ENCODE measurements at regions not wholly inside any gene's neighbourhood (a gene's known extent, or its start where the extent isn't known, plus 50 kb on each side); places are given as distances from the start of the nearest gene placed in this dataset.
"Not testable (repeated sequence)": the region's sequence is repeated elsewhere in the genome, so short reads cannot be mapped to it uniquely, and the experiment has no call there.

DNA sequence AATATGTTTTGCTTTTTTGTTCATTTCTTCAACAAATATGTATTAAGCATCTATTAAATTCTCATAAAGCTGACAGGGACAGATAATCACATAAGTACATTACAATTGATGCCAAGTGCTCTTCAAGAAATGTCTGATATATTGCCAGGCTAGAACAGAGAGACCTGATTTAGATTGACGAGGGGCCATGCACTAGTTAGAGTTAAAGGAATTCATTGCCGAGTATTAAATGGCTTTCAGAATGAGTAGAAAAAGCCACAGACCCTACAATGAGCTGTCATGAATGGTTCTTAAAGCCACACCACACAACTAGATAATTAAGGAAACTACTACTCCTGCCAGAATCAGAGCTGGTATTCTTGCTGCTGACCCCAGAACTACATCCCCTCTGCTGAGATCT is 250.2 kb upstream of the MME start:
- DNase-seq (ENCODE audit: low spot score): no peak

DNA sequence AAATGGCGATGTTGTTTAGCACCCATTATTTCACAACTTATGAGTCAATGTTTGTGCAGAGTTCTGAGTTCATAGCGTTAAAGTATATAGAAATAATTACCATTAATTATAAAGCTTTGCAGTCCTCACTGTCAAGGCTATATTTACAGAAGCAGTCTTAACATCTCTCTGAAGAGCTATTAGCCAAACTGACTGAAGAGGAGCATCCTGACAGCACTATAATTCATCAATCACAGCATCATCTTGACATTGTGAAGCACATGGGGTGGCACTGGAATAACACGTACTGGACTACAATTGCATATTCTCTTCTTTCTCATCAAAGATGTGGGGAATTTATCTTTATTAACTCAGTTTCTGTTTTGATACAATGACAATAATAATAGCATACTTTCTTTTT is 260.6 kb upstream of the MME start:
- no peak for DNase-seq (ENCODE audit: low spot score)

DNA sequence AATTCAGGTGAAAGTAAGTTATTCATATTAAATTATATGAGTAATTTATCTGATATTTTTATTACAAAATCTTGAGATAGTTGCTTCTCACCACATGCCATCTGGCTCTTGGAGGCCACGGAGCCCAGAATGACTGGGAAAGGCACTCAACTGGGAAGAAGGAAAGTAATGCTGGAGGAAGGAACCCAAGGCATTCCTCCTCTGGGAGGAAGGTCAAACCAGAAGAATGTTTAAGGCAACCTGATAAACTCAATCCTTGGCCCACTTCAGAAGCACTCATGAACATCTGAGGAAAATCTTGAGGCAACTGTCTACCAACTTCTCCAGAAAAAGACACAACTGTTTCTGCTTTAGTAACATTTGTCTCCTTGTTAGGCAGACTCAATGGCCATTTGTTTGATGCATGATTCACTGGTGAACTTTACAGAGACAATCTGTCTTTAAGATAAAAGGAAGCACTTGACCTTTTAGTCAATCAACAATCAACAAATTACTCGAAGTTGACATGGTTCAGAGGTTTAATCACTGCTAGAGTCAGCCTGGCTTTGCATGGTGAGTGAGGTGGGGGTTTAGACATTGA is 261.4 kb upstream of the MME start:
- no peak for DNase-seq (ENCODE audit: low spot score)

DNA sequence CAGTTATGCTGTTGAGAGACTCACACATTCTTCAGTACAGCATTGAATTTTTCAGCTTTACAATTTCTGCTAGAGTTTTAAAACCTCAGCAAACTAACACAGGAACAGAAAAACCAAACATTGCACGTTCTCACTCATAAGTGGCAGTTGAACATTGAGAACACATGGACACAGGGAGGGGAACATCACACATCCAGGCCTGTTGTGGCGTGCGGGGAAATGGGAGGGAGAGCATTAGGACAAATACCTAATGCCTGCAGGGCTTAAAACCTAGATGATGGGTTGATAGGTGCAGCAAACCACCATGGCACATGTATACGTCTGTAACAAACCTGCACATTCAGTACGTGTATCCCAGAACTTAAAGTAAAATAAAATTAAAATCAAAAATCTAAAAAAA is 270.1 kb upstream of the MME start:
- DNase-seq (ENCODE audit: low spot score): not testable (repeated sequence)

DNA sequence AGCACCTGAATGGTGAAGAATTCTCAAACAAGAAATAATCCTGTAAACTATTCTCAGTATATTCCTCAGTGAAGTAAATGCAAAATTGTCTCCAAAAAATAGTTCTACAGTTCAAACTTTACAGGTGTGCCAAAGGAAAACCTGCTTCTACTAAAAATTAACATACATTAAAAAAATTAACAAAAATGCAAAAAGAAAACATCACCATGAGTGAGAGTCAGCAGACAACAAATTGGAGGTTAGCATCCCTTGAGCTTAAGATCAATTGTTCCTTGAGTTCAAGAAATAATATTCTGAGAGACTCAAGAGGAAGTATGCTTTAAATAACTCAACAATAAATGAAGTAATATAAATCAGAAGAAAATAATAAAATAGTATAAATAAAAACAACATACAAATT is 278.4 kb upstream of the MME start:
- DNase-seq (ENCODE audit: low spot score): no peak

DNA sequence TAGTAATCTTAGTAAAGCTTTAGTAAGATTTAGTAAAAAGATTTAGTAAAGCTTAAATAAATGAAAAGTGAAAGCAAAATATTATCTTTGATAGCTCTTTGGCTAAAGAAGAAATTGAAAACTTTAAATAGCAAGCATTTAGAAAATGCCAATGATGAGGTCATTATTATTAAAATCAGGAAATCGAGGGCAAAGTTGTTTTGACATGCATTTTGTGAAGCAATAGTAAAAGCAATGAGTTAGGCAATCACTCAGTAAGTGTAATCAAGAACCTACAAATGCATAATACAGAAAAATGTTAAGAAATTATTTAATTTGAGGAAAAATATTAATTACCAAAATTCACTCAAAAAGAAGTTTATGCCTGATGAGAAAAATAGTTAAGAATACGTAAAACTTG is 280.3 kb upstream of the MME start:
- DNase-seq (ENCODE audit: low spot score): no peak

DNA sequence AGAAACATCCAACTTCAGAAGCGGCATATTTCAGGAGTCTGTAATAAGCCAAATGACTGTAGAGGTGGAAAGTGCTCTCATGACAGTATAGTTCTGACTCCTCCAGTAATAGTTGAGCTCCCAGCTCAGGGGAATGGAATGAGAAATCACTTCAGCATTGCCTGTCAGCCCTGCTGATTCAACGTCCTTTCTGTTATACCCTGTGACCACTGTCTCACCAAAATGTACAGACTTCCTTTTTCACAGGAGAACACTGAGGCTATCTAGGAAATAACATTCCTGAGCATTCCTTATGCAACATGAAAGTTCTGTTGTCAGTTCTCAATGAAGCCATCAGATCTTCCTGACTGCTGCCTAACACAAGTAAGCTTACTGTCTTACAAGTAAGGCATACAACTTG is 284.5 kb upstream of the MME start:
- DNase-seq (ENCODE audit: low spot score): peak; percentile 48

DNA sequence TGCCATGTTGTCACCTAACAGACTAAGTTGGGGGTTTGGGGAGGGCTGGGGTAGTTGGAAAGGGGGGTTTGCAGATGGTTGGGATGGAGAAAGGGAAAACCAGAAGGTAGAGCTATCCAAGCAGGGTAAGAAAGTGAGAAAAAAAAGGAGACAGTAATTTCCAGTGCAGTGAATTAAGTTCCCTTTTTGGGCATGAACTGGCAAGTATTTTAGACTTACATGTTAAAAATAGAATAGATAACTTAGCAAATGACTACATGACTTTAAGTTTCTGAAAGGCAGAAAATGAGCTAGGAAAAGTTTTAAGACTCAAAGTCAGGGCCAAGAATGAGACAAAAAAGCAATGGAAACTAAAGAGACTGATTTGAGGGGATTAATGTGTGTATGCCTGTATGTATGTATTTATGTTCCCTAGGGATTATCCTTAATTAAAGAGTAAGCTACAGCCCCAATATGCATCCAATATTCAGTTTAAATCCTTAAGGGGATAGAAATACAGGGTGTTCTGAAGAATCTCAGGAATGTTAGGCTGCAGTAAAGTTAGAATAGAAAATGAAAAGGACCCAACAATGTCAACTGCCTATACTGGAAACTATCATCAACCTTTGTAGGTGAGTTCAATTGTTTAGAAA is 285.2 kb upstream of the MME start:
- no peak for DNase-seq (ENCODE audit: low spot score)

DNA sequence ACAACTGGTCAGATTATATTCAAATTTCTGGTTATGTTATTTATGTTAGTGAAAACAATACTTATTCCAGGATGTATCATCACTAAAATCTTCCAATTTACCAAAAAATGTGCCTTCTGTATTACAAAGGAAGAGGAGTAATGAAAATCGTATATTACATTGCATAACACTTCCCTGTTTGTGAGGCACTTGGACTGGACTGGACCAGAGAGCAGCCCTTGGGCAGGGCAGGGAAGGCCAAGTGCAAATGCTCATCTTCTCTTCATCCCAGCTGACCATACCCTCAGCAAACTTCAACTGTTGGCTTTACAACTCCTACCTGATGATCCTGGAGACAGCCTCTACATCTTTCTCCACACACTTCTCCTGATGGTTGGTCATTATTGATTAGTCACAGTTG is 285.7 kb upstream of the MME start:
- no peak for DNase-seq (ENCODE audit: low spot score)

DNA sequence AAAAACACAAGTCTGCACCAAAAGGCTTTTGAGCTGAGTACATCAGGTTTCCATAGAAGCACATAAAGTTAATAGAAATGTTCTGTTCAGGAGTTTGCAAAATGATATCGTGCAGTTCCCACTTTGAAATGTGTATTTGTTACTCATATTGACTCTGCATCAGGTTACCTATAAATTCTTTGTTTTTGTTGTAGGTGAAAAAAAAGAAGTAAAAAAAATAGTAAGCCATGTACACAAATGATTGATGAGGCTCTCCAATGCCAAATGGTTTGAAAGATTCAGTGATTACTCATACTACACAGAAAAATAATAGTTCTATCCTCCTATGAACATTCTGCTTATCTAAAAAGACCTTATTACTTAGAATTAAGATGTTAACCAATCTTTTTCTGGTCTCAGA is 287.3 kb upstream of the MME start:
- no peak for DNase-seq (ENCODE audit: low spot score)

DNA sequence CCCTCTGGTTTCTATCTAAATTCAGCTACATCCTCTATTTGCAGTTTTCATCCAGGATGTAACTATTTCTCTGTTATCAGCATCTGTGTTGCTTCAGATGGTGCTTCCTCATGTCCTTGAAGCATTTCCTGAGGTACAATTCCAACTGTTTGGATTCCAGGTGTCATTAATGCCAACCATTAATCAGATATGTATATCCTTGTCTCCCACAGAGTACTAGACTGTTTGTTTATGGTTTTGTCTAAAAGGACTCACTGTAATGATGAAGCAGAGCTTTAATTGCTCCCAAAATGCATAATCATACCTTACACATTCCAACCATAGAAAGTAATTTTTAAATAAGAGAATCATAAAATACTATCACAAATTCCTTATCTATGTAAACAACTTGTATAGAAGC is 288.5 kb upstream of the MME start:
- DNase-seq (ENCODE audit: low spot score): no peak

DNA sequence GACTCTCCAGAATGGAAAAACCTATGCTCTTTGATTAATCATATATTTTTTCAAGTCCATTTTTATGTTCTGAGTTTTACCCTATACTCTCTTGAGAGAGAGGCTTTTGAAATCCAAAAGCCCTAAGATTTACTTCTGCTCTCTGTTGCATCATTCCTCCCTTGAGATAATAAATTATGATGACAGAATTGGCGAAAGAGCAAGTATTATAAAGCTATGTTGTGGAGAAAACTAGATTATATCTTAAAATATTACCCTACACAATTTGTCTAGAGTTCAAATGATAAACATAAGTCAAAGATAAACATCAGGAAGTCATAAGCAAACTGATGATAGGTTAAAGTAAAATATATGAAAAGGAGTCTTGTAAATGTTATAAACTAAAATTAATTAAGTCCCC is 293.4 kb upstream of the MME start:
- DNase-seq (ENCODE audit: low spot score): no peak

DNA sequence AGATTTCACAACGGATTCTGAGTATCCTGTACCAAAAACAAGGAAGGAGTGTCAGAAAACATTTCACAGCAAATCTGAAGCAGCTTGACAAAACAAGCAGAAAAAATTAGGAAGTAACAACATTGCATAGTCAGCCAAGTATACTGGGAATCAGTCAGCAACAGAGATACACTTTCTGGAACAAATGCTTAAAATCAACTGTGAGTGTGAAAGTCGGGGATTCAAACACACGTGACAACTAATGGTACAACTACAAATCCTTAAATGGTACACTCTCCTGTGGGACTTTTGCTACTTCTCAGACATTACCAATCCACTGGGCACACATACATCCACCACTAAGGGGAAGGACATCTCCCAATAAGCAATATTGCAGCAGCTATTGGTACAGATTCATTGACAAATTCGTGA is 296.6 kb upstream of the MME start:
- DNase-seq (ENCODE audit: low spot score): no peak

DNA sequence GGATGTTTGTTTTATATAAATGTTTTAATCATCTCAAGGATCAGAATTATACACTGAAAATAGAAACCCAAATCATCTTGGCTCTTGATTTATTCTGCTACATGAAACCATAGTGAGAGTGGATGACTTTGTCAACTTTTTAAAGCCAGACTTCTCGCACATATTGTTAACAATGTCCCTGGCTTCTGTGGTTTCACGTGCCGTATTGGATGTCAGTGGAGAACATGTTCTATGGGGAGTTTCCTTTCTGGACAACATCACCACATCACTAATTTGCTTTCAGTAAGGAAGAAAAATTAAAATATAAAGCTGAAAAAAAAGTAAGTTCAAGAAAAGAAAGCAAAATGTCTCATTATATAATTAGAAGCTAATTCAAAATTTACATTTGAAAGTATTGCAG is 297.1 kb upstream of the MME start:
- no peak for DNase-seq (ENCODE audit: low spot score)

DNA sequence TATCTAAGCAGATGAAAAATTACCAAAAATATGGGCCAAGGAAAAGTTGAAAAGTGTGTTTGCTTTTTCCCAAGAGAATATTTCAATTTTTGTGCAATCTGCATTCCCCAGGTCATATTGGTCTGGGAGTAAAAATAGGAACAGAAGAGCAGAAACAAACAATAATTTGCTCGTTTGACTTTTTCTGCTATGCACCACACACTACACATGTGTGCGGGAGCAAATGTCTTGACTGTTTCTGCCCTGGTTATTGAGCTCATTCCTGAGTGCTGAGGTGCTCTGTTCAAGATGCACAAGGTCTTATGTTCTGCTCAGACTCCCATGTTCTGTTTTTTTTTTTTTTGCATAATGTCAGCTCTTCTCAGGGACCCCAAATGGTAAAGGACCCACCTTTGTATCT is 298.0 kb upstream of the MME start:
- no peak for DNase-seq (ENCODE audit: low spot score)

DNA sequence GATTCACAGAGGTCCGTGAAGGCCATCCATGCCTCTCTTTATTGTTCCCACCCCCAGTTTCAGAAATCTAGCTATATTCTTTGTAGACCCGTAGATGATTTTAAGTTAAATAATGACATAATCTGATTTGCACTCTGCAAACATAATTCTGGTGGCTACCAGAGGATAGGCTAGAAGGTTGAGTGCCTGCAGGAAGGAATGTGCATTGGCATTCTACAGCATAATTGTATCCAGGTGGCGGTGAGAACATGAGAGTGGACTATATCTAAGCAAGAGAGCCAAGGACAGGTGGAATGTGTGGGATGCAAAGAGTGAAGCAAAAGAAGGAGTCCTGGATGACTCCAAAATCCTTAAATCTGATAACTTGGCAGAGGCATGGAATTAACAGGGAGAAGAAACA is 298.5 kb upstream of the MME start:
- no peak for DNase-seq (ENCODE audit: low spot score)

DNA sequence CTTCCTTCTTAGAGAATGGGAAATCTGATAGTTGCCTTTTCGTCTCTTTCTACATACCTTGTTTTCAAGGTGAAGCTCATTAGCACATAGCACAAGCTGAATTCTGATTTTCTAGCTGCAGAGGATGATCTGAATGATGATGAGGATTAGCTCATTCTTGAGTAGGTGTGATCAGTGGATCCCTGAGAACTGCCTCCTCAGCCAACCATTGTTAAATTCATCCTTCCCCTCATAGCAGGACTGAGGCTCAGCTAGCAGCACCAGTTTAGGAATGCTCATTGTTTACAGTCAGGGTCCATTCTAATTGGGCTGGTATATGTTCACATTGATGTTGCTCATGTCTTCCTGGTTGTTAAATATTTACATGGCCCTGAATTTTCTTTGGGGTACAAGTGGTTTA is 299.9 kb upstream of the MME start:
- no peak for DNase-seq (ENCODE audit: low spot score)

DNA sequence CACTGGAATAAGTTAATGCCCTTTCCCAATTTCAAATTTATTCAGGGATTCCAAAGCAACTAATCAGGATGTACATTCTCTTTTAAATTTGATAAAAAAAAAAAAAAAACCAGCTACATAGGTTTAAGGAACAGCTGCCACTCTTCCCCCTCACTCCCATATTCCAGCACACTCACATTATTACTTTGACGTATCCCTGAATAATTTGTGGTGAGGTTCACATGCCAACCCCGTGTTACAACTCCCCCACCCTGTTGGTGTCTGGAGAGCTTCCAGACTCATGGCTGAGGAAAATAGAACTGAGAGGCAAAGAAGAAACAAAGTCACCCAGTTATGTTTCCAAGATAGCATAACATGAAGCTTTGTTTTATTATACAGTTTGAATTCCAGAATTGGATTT is 300.5 kb upstream of the MME start:
- DNase-seq (ENCODE audit: low spot score): no peak

DNA sequence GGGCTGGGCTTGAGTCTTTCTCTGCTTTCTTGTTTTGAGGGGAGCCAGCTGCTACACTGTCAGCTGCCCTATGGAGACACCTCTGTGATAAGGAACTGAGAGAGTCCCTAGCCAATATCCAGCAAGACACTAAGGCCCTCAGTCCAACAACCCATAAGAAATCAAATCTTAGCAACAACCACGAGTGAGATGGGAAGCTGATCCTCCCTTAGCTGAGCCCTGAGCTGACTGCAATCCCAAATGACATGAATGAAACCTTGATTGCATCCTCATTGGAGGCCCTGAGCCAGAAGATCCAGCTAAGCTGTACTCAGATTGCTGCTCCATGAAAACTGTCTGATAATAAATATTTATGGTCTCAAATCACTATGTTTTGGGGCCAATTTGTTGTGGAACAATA is 302.1 kb upstream of the MME start:
- DNase-seq (ENCODE audit: low spot score): no peak

DNA sequence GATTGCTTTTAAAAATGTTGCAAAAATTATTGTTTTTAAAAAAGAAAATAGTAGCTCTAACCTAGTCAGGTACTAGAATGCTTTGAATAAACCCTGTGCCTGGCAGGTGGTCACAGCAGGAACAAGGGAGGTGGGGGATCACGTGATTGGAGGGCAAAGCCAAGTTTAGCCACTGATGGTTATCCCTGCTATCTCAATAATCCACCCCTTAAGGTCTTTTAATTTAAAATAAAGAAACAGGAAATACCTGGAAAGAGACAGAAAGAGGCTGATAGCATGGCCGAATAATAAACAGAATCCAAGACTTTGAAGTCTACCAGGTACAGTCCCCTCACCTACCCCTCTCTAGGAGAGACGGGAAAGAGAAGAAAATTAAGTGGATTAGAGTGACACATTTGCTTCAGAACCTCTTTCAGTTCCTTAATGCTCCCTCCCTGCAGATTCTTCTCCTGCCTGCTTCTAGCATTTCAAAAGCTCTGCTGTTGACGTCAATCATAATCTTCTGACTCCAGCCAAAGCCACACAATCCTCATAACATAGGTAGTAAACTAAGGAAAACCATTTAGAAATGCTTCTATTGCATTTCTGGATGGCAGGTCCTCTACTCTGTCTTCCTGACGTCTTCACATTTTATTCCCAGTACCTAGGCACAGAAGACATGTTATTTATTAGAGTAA is 303.4 kb upstream of the MME start:
- no peak for DNase-seq (ENCODE audit: low spot score)

DNA sequence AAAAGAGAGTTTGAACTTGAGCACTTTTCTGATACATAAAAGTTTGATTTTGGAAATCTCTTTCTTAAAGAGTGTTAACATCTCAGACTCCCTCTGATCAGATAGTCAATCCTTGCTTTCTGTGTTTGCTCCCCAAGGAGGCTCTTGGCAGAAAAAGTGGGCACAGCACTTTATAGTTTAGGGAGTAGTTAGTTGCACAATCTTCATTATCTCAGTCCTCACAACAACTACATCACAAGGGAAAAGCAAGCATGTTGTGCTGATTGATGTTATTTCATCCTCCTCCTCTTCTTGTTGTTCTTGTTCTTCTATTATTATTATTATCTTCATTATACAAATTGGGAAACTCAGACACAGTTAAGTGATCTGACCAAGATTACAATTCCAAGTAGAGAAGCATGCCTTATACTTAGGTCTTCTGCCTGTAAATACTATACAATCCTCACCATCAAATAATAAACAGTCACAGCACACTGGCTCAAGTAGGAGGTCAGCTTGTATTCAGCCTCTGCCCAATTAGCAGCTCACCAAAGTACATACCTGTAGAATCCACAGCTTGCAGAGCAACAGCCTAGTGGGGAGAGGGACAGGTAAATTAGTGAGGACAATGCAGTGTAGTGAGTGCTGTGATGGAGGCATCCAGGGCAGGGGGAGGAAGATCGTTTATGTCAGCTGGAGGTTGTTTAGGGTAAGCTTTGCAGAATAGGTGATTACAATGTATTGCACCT is 304.1 kb upstream of the MME start:
- DNase-seq (ENCODE audit: low spot score): no peak

DNA sequence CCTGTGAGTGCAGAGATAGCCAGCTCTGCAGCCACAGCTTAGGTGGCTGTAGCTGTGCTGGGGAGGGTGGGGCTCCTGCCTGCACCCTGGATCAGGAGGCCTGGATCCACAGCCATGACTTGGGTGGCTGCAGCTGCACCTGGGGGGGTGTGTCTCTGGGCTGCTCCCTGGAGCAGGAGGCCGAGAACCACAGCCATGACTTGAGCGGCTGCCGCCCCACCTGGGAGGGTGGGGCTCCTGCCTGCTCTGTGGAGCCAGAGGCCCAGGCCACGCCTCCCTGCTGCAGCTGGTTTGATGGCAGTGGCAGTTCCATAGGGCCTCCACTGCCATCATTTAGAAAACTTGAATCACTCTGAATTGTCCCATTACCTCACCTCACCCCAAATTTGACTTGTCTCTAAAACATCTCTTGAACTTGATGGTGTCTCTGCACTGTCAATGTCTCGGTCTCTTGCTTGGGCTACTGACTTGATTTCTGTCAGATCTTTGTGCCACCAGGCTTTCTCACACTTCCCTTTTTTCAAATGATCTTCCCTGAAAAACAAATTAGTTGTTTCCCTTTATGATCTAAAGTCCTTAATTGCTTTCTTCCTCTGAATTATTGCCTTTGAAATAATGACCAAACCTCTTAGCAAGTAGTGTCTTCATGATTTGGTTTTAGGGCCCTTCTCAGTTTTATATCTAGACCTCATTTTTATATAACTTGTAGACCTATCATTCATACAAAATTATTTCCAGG is 313.2 kb upstream of the MME start:
- no peak for DNase-seq (ENCODE audit: low spot score)
